Cardiac muscle cell (in vitro differentiated cells and primary cell): ENCODE measurements at regions not wholly inside any gene's neighbourhood (a gene's known extent, or its start where the extent isn't known, plus 50 kb on each side); places are given as distances from the start of the nearest gene placed in this dataset.

Source experiments
- DNase-seq, 2 donors: peaks; one replicate each; pipeline versions ENCODE4 v3.0.0 to v3.0.0-alpha.2; 2010 to 2017; ENCODE audit warnings: low read depth in 1 of 2, low spot score in 1 of 2
- H3K27ac ChIP-seq: fragments of 200-600 bp; sonication (generic); 2 replicates; pipeline ENCODE4 v1.5.1; 2016
- H3K27me3 ChIP-seq: fragments of 200-600 bp; sonication (generic); 2 replicates; pipeline ENCODE4 v1.6.0; 2016; ENCODE audit warnings: control low read depth
- H3K36me3 ChIP-seq: fragments of 200-600 bp; sonication (generic); 2 replicates; pipeline ENCODE4 v1.5.1; 2016; ENCODE audit warnings: control low read depth
- H3K4me1 ChIP-seq: fragments of 200-600 bp; sonication (generic); 2 replicates; pipeline ENCODE4 v1.8.1; 2017; ENCODE audit warnings: low read depth, mild to moderate bottlenecking, mixed run types
- H3K4me3 ChIP-seq: fragments of 200-600 bp; sonication (generic); 2 replicates; pipeline ENCODE4 v1.5.1; 2016; ENCODE audit warnings: mild to moderate bottlenecking
- H3K9me3 ChIP-seq: fragments of 200-600 bp; sonication (generic); 2 replicates; pipeline ENCODE4 v1.5.1; 2017; ENCODE audit warnings: low read depth, mild to moderate bottlenecking, control low read depth
- CTCF ChIP-seq: IDR thresholded peaks from 2 replicates; pipeline ENCODE4 v1.5.1; 2012; ENCODE audit warnings: low read depth, mild to moderate bottlenecking, low read length

DNA sequence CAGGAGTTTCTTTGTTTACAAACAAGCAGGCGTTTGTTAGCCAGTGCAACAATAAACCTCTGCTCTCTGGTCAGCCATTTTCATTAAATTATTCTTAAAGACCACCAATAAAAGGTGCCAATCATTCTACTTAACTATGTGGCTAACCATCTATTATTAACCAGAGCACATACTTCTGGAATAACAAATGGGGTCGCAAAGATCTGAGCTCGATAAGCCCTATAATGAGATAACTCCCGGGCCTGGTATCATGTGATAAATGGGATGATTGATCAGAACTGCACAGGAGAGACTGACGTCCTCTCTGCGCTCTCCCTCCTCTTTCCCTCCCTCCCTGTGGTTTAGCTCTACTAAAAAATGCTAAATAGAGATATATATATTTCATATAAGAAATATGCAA is 488.2 kb downstream of the NTRK2 start:
- H3K4me3 ChIP-seq: no peak overlapping the region

DNA sequence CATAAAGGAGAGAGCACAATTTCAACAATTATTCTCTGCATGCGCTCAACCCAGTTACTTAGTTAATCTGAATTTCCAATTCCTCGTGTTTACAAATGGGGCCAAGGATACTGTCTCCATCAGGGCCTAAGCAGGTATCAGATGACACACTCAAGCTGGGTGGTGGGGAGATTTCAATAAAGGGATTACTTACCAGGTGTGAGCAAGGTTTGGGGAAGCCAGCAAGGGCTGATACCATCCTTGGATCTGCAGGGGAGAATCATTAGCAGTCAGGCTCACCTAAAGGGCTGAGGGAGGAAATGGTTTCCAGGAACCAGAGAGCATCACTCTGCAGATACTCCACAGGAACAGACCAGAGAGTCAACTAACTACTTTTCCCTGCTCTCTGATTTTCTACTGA is 487.1 kb downstream of the NTRK2 start:
- H3K27me3 ChIP-seq: peaks cover 19% of the 10 kb centered on the region
- no peak overlapping the region for H3K4me3 ChIP-seq
- H3K9me3 ChIP-seq: no peaks in the 10 kb centered on the region
- TF ChIP-seq CTCF: no peak
- no peaks in the 10 kb centered on the region for H3K36me3 ChIP-seq
- H3K27ac ChIP-seq: no peak overlapping the region
- H3K4me1 ChIP-seq: peaks cover 6% of the 10 kb centered on the region
- no peak for DNase-seq

More for the DNA sequence above, 488.2 kb downstream of the NTRK2 start:
- Histone ChIP-seq H3K36me3 (no peaks in the 10 kb centered on the region), H3K9me3 (no peaks in the 10 kb centered on the region), H3K27me3 (peaks cover 19% of the 10 kb centered on the region), H3K4me1 (no peaks in the 10 kb centered on the region), H3K27ac (no peak overlapping the region)
- no peak for TF ChIP-seq CTCF
- no peak for DNase-seq

GRCh38 chr9:85155352-85155751 is 485.8 kb downstream of the NTRK2 start:
- TF ChIP-seq CTCF: no peak
- Histone ChIP-seq H3K4me1 (peaks cover 9% of the 10 kb centered on the region), H3K27me3 (peaks cover 19% of the 10 kb centered on the region), H3K27ac (no peak overlapping the region), H3K36me3 (no peaks in the 10 kb centered on the region), H3K4me3 (no peak overlapping the region), H3K9me3 (no peaks in the 10 kb centered on the region)
- no peak for DNase-seq

GRCh38 chr9:85151741-85152140 is 482.2 kb downstream of the NTRK2 start:
- no peak for TF ChIP-seq CTCF
- Histone ChIP-seq H3K4me3 (no peak overlapping the region), H3K27ac (no peak overlapping the region), H3K27me3 (peaks cover 19% of the 10 kb centered on the region), H3K9me3 (no peaks in the 10 kb centered on the region), H3K4me1 (peaks cover 11% of the 10 kb centered on the region), H3K36me3 (no peaks in the 10 kb centered on the region)
- no peak for DNase-seq

- no peak overlapping the region for H3K4me3 ChIP-seq
- peaks cover 11% of the 10 kb centered on the region for H3K4me1 ChIP-seq
- H3K36me3 ChIP-seq: no peaks in the 10 kb centered on the region
- no peak for DNase-seq
- TF ChIP-seq CTCF: no peak
- H3K27ac ChIP-seq: no peak overlapping the region
- peaks cover 17% of the 10 kb centered on the region for H3K27me3 ChIP-seq
- H3K9me3 ChIP-seq: no peaks in the 10 kb centered on the region
These were observed 481.6 kb downstream of the NTRK2 start for GRCh38 chr9:85151162-85151561.
